ENCODE measurements at regions not wholly inside any gene's neighbourhood (a gene's known extent, or its start where the extent isn't known, plus 50 kb on each side); places are given as distances from the start of the nearest gene placed in this dataset.

DNA sequence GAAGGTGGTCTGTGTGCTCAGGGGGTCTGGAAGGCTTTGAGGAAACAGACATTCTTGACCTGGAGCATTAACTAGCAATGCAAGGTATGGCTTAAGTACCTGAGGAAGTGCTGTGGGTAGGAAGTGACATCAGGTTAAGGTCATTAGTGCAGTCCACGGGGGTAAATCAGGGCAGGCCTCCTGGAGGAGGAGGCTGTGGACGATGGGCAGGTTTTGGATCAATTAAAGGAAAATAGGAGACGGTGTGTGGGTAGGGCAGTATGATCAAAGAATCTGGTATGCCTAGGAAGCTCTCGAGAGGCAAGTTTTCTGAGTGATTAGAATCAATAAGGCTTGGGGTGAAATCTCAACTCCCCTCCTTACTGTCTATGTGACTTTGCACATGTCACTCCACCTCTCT is 295.3 kb downstream of the AACS start:
- Histone ChIP-seq H3K9me3 (ENCODE audit: low read length) (no peaks in the 10 kb centered on the region), H3F3A (ENCODE audit: insufficient read depth, low read length, poor library complexity, severe bottlenecking) (no peaks in the 10 kb centered on the region), H3K4me2 (ENCODE audit: low read length) (no peak overlapping the region), H3K9ac (ENCODE audit: low read length) (no peak overlapping the region), H4K20me1 (ENCODE audit: insufficient read depth) (no peaks in the 10 kb centered on the region), H3K4me3 (ENCODE audit: low read length) (no peak overlapping the region), H3K36me3 (ENCODE audit: insufficient read depth, low read length) (no peaks in the 10 kb centered on the region), H3K27me3 (ENCODE audit: insufficient read depth, low read depth, low read length) (no peaks in the 10 kb centered on the region), H2AFZ (ENCODE audit: low read depth, low read length) (no peak overlapping the region), H3K9me2 (ENCODE audit: insufficient read depth, low read length) (no peaks in the 10 kb centered on the region), H3K27ac (ENCODE audit: low read length) (no peak overlapping the region), H3K79me2 (replicated peaks; ENCODE audit: insufficient read depth, low read length) (no peaks in the 10 kb centered on the region)
- TF ChIP-seq SMC3 (conservative IDR thresholded peaks at IDR 0.05; ENCODE audit: poor library complexity) (no peak), MXI1 (conservative IDR thresholded peaks at IDR 0.05; ENCODE audit: poor library complexity, severe bottlenecking) (no peak), POLR2AphosphoS5 (IDR thresholded peaks at IDR 0.05) (no peak), RAD21 (conservative IDR thresholded peaks at IDR 0.05) (no peak), EP300 (conservative IDR thresholded peaks at IDR 0.05; ENCODE audit: poor library complexity, severe bottlenecking) (no peak), TAF1 (IDR thresholded peaks at IDR 0.05; ENCODE audit: low read depth) (no peak), EZH2 (IDR thresholded peaks at IDR 0.05; ENCODE audit: borderline replicate concordance, insufficient read depth, low read length, poor library complexity, severe bottlenecking) (no peak)
- TF ChIP-seq, protein P1, sequence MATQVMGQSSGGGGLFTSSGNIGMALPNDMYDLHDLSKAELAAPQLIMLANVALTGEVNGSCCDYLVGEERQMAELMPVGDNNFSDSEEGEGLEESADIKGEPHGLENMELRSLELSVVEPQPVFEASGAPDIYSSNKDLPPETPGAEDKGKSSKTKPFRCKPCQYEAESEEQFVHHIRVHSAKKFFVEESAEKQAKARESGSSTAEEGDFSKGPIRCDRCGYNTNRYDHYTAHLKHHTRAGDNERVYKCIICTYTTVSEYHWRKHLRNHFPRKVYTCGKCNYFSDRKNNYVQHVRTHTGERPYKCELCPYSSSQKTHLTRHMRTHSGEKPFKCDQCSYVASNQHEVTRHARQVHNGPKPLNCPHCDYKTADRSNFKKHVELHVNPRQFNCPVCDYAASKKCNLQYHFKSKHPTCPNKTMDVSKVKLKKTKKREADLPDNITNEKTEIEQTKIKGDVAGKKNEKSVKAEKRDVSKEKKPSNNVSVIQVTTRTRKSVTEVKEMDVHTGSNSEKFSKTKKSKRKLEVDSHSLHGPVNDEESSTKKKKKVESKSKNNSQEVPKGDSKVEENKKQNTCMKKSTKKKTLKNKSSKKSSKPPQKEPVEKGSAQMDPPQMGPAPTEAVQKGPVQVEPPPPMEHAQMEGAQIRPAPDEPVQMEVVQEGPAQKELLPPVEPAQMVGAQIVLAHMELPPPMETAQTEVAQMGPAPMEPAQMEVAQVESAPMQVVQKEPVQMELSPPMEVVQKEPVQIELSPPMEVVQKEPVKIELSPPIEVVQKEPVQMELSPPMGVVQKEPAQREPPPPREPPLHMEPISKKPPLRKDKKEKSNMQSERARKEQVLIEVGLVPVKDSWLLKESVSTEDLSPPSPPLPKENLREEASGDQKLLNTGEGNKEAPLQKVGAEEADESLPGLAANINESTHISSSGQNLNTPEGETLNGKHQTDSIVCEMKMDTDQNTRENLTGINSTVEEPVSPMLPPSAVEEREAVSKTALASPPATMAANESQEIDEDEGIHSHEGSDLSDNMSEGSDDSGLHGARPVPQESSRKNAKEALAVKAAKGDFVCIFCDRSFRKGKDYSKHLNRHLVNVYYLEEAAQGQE (IDR thresholded peaks at IDR 0.05; ENCODE audit: borderline replicate concordance) = no peak
- TF ChIP-seq, protein P2, sequence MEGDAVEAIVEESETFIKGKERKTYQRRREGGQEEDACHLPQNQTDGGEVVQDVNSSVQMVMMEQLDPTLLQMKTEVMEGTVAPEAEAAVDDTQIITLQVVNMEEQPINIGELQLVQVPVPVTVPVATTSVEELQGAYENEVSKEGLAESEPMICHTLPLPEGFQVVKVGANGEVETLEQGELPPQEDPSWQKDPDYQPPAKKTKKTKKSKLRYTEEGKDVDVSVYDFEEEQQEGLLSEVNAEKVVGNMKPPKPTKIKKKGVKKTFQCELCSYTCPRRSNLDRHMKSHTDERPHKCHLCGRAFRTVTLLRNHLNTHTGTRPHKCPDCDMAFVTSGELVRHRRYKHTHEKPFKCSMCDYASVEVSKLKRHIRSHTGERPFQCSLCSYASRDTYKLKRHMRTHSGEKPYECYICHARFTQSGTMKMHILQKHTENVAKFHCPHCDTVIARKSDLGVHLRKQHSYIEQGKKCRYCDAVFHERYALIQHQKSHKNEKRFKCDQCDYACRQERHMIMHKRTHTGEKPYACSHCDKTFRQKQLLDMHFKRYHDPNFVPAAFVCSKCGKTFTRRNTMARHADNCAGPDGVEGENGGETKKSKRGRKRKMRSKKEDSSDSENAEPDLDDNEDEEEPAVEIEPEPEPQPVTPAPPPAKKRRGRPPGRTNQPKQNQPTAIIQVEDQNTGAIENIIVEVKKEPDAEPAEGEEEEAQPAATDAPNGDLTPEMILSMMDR (IDR thresholded peaks at IDR 0.05; ENCODE audit: poor library complexity, severe bottlenecking) = no peak

DNA sequence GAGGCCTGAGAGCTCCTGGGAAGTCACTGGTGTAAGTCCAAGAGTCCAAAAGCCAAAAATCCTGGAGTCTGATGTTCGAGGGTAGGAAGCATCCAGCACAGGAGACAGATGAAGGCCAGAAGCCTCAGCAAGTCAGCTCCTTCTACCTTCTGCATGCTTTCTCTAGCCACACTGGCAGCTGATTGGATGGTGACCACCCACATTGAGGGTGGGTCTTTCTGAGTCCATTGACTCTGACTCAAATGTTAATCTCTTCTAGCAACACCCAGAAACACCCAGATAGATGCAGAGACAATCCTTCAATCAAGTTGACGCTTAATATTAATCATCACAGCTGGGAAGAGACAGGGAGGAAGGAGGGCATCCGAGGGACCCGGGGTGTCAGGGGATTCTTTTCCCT is 305.8 kb downstream of the AACS start:
- Histone ChIP-seq H2AFZ (ENCODE audit: low read depth, low read length) (no peak overlapping the region), H3K36me3 (ENCODE audit: insufficient read depth, low read length) (no peaks in the 10 kb centered on the region), H3F3A (ENCODE audit: insufficient read depth, low read length, poor library complexity, severe bottlenecking) (no peaks in the 10 kb centered on the region), H3K4me2 (ENCODE audit: low read length) (no peak overlapping the region), H3K27ac (ENCODE audit: low read length) (peak overlapping the region; percentile 2), H3K9ac (ENCODE audit: low read length) (no peak overlapping the region), H3K9me2 (ENCODE audit: insufficient read depth, low read length) (no peaks in the 10 kb centered on the region), H3K4me3 (ENCODE audit: low read length) (peak overlapping the region; percentile 8), H3K27me3 (ENCODE audit: insufficient read depth, low read depth, low read length) (no peaks in the 10 kb centered on the region), H3K79me2 (replicated peaks; ENCODE audit: insufficient read depth, low read length) (no peaks in the 10 kb centered on the region), H4K20me1 (ENCODE audit: insufficient read depth) (no peaks in the 10 kb centered on the region), H3K9me3 (ENCODE audit: low read length) (peaks cover 3% of the 10 kb centered on the region)
- TF ChIP-seq SMC3 (conservative IDR thresholded peaks at IDR 0.05; ENCODE audit: poor library complexity) (no peak), POLR2AphosphoS5 (IDR thresholded peaks at IDR 0.05) (no peak), EZH2 (IDR thresholded peaks at IDR 0.05; ENCODE audit: borderline replicate concordance, insufficient read depth, low read length, poor library complexity, severe bottlenecking) (no peak), RAD21 (conservative IDR thresholded peaks at IDR 0.05) (no peak), TAF1 (IDR thresholded peaks at IDR 0.05; ENCODE audit: low read depth) (no peak), MXI1 (conservative IDR thresholded peaks at IDR 0.05; ENCODE audit: poor library complexity, severe bottlenecking) (no peak), EP300 (conservative IDR thresholded peaks at IDR 0.05; ENCODE audit: poor library complexity, severe bottlenecking) (no peak)
- TF ChIP-seq, protein P1 (IDR thresholded peaks at IDR 0.05; ENCODE audit: borderline replicate concordance) = no peak
- TF ChIP-seq, protein P2 (IDR thresholded peaks at IDR 0.05; ENCODE audit: poor library complexity, severe bottlenecking) = no peak
